LoVo (cell line): ENCODE measurements at regions not wholly inside any gene's neighbourhood (a gene's known extent, or its start where the extent isn't known, plus 50 kb on each side); places are given as distances from the start of the nearest gene placed in this dataset.
"Not testable (repeated sequence)": the region's sequence is repeated elsewhere in the genome, so short reads cannot be mapped to it uniquely, and the experiment has no call there.

Experiments used
- DNase-seq: peaks from one replicate; pipeline ENCODE4 v3.0.0-alpha.2; 2016; ENCODE audit warnings: low spot score

DNA sequence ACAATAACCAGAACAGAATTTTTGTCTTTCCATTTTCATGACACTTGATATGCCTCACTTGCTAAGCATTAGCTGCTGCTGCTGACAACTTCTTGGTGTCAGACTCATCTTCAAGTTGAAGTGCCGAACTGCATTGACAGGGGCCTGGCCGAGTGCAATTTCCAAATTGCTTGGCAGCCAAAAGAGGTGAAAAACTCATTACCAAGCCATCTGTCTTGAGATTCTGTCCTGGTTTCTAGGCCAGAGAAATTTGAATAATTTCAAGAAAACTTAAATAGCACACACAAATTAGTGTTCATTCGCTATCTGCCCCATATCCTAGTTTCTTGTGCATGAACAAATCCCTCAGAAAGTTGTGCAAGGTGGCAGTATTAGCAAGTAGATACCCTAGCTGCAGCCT lies 165.3 kb upstream of the RASSF8 start:
- DNase-seq, result no peak

DNA sequence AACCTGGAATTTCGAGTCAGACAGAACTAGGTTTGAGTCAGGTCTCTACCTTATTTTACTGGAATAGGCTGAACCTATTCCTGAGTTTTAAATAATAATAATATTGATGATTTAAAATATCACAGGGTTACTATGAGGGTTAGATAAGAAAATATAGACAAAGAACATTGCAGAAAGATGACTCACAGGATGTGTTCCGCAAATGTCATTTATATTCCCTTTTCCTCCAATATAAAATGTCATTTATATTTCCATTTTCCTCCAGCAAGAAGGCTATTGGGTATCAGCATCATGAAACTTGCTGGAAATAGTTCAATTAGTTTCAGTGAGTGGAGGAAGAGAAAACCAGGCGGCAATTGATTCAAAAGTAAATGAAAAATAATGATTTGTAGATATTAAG lies 163.9 kb upstream of the RASSF8 start:
- no peak for DNase-seq

GRCh38 chr12:25796523-25797000 lies 161.9 kb upstream of the RASSF8 start:
- no peak for DNase-seq

DNA sequence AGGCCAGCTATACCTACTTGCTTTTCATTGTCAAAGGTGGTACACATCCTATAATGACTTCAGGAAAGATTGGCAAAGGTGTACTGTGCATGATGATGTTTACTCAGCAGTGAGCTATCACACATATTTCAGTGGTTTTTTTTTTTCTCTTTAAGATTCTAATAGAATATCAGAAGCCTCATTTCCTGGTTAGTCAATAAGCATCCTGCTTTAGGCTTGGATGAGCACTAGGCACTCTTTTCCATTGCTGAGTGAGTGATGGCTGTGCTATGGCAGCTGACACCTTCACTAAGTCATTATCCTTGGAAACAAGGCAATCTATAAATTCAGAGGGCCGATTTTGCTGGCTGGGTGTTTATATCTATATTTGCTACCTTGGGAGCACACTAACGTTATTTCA lies 161.1 kb upstream of the RASSF8 start:
- no peak for DNase-seq

DNA sequence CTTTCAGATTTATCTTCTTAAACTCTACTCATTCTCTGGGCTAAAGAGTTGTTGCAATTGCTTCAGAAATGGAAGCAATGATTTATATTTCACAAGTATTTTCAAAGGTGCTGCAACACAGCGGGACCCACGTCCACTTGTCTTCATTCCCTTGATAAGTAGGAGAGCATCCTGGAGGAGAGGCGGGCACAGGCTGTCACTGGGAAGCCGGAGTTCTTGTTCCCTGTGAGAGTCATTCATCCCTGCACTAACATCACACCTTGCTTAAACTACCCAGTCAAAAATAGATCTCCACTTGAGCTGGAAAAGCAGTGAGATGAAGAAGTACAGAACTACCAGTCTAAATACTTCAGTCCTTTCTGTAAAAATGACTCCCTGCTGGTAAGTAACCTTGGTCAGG lies 160.5 kb upstream of the RASSF8 start:
- no peak for DNase-seq

DNA sequence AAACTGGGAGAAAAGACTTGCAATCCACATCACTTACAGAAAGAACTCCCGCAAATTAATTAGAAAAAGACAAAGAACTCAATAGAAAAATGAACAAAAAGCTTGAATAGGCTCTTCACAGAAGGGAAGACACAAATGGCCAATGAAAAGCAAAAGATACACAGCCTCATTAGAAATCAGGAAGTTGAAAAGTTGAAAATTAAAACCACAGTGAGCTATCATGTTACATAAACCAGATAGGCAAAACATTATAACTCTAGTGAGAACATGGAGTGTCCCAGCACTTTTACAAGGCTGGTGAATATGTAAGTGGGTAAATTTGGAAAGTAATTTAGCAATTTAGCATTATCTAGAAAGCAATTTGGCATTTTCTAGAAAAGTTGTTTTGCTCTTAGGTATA lies 158.4 kb upstream of the RASSF8 start:
- DNase-seq, result no peak

DNA sequence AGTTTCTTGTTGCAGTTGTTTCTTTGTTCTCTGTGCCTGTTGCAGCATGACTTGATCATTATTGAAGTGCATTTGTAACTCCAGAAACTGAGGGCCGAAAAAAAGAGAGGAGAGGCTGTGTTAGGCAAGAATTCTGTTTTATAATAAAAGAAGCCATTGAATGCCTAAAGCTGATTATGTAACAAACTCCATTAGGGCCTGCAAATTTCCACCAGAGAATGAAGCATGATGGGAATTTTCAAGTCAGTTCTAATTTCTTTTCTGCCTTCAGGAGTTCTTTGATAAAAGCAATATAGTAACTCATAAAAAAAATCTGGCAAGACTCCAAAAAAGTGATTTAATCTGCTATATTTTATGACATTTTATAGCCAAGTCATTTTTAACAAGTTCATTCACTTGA lies 156.7 kb upstream of the RASSF8 start:
- no peak for DNase-seq

GRCh38 chr12:25802143-25802542 lies 156.3 kb upstream of the RASSF8 start:
- no peak for DNase-seq

- DNase-seq, result not testable (repeated sequence)
Measured at GRCh38 chr12:25803029-25803664, 155.3 kb upstream of the RASSF8 start.

- not testable (repeated sequence) for DNase-seq
Measured at GRCh38 chr12:25804286-25804685, 154.2 kb upstream of the RASSF8 start.

DNA sequence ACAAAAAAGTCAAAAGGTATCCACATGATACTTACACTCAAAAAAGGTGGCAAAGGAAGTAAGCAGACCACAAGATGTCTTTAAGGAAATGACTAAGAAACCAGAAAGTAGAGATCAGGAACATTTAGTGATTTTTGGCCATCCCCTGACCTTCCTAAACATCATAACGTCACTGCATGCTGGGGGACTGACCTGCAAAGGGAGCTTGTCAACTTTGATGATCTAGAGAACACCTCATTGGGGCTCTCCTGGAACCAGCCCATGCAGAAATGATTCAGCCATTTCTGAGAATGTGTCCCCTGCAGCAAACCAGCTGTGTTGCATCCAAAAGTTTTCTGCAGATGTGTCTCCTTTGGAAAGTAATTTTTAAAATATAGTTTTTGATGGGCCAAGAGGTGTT lies 152.2 kb upstream of the RASSF8 start:
- DNase-seq, result no peak

GRCh38 chr12:25808604-25809003 lies 149.9 kb upstream of the RASSF8 start:
- no peak for DNase-seq

GRCh38 chr12:25810683-25811082 lies 147.8 kb upstream of the RASSF8 start:
- no peak for DNase-seq

GRCh38 chr12:25811656-25812126 lies 146.8 kb upstream of the RASSF8 start:
- peak; percentile 55 for DNase-seq

DNA sequence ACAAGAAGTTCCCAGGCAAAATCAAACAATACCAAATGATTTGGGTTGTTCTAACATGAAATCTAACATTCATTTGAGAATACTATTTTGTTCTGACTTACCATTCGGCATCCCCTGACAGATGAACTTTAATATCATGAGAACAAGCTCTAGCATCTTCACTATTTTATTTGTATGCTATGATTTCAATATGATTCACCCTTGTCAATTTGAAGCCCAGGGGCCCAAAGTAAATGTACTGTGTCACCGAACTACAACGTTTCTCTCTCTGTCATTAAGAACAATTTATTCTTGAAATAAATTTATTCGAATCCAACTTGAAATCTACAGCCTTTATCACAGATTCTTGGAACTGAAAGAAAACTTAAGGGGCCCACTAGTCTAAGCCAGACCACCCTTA lies 146.2 kb upstream of the RASSF8 start:
- no peak for DNase-seq

DNA sequence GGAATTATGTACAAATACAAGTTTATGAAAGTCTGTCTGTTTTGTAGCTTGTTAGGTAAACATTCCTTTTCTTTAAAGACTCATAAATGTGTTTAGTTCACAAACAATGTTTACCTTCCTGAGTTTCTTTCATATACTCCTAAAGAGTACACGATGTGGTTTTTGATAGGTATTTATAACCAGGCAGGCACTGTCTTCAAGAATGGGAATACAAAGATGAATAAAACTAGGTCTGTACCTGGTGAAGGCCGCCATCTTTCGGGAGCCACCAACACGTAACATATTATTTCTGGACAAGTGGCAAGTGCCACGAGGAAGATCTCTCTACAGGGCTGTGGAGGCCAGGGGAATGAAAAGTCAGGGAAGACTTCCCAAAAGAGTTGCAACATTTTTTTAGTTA lies 144.6 kb upstream of the RASSF8 start:
- DNase-seq, result no peak

GRCh38 chr12:25816637-25817036 lies 141.8 kb upstream of the RASSF8 start:
- DNase-seq, result no peak

DNA sequence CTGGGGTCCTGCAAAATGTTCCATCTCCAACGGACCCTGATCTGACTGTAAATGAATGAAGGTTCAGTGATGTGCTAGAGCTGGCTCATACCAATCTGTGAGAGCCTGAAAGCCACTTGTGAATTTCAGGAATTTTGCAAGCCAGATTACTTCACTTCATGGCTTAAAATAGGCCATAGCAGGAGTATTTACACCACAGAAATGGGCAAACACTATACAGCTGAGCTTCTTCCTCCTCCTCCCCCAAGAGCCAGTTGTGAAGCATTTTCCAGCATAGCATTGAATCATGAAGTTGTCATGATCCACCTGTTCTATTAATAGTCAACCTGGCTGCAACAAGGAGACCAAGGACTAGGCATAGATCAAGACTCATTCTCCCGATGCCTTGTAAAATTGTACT lies 141.3 kb upstream of the RASSF8 start:
- no peak for DNase-seq

GRCh38 chr12:25818596-25819390 lies 139.7 kb upstream of the RASSF8 start:
- DNase-seq, result no peak

DNA sequence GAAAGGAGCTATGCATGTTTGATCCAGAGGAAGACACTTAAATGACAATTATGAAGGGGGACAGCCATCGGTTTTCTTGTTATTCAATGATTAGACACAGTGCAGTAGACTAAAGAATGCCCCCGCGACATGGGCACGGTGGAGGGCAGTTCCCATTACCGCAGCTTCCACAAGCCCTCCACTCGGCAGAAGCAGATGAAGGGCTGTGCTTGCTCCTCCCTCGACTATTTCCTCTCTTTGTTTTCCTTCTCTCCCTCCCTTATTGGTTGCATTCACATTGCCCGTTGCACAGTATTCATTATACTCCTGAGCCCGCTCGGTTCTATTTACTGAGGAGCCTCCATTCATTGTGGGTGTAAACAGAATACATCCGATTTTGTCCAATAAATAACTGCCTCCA lies 138.8 kb upstream of the RASSF8 start:
- DNase-seq, result no peak

DNA sequence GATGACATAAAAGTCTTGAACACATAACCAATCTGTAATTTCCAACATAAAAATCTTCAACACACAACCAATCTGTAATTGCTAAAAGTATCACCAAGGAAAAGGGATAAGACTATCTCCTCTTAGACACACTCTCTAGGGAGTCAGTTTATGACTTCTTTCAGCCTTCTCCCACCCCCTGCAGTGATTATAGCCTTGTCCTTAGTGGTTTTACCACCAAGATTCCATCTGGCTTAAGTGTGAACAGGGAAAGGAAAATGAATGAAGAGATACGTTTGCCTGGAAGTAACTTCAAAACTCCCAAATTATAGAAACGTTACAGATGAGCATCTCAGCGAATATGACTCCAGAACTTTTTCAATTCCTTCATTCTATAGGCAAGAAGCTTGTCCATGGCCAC lies 136.2 kb upstream of the RASSF8 start:
- no peak for DNase-seq

GRCh38 chr12:25824734-25825133 lies 133.7 kb upstream of the RASSF8 start:
- no peak for DNase-seq

GRCh38 chr12:25825446-25825845 lies 133.0 kb upstream of the RASSF8 start:
- no peak for DNase-seq

GRCh38 chr12:25827141-25827540 lies 131.3 kb upstream of the RASSF8 start:
- no peak for DNase-seq
